AG09319 (cell line): ENCODE measurements at regions not wholly inside any gene's neighbourhood (a gene's known extent, or its start where the extent isn't known, plus 50 kb on each side); places are given as distances from the start of the nearest gene placed in this dataset.

Experiments used
- DNase-seq: peaks from one replicate; pipeline ENCODE4 v3.0.0-alpha.2; 2010; ENCODE audit warnings: low read depth; ENCODE audit errors: extremely low read depth
- TF ChIP-seq, protein P1 (sequence below): IDR thresholded peaks from 2 replicates; pipeline ENCODE4 v1.5.1; 2011; ENCODE audit warnings: low read depth, mild to moderate bottlenecking, inconsistent platforms, low read length, moderate library complexity

DNA sequence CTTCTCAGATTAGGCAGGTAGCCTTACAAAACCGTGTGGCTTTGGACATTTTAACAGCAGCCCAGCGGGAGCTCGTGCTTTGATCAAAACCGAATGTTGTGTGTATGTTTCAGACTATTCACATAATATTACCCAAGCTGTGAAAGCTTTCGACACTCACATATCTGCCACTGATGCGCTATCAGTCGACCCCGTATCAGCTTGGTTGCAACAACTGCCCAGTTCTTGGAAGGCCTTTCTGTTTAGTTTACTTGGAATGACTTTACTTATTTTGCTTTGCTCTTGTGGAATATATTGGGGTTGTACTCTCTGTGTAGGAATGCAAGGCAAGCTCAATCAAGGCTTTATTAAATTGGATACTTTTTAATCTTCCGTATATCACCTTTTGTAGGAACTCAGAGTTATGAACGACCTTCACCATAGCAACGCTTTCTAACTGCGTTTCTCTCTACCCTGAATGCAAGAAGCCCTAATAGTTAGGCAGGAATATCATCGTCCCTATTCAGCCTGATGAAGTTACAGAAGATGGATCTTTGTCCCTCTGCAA lies 107.5 kb downstream of the GLUD2 start:
- TF ChIP-seq, protein P1, sequence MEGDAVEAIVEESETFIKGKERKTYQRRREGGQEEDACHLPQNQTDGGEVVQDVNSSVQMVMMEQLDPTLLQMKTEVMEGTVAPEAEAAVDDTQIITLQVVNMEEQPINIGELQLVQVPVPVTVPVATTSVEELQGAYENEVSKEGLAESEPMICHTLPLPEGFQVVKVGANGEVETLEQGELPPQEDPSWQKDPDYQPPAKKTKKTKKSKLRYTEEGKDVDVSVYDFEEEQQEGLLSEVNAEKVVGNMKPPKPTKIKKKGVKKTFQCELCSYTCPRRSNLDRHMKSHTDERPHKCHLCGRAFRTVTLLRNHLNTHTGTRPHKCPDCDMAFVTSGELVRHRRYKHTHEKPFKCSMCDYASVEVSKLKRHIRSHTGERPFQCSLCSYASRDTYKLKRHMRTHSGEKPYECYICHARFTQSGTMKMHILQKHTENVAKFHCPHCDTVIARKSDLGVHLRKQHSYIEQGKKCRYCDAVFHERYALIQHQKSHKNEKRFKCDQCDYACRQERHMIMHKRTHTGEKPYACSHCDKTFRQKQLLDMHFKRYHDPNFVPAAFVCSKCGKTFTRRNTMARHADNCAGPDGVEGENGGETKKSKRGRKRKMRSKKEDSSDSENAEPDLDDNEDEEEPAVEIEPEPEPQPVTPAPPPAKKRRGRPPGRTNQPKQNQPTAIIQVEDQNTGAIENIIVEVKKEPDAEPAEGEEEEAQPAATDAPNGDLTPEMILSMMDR: no peak
- DNase-seq: no peak

GRCh38 chrX:121160987-121161386 lies 113.6 kb downstream of the GLUD2 start:
- no peak for DNase-seq
- TF ChIP-seq, protein P1: no peak

- TF ChIP-seq, protein P1: no peak
Measured at GRCh38 chrX:121161501-121161933, 114.1 kb downstream of the GLUD2 start.

GRCh38 chrX:121163443-121163842 lies 116.0 kb downstream of the GLUD2 start:
- no peak for DNase-seq
- TF ChIP-seq, protein P1: no peak

More at GRCh38 chrX:121161501-121161933, 114.1 kb downstream of the GLUD2 start:
- DNase-seq: no peak

DNA sequence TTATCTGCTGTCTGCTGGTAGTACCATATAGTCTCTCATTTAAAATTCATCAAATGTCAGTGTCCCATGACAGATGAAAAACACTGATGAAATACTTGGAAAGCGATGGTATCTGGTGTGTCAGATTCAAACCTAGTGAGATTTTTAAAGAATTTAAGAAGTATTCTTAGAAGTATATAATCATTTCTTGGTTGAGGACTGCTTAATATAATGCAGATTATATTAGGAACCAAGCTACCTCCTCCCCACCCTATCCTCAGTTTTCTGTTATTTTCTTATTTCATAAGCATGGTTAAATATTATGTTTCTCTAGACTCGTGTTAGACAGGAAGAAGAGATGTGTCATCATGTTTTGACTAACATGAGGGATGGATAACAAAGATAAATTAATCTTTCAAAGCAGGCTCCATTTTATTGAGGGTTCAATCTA lies 118.5 kb downstream of the GLUD2 start:
- no peak for DNase-seq
- TF ChIP-seq, protein P1: no peak

- DNase-seq: no peak
- TF ChIP-seq, protein P1: no peak
Measured at GRCh38 chrX:121169099-121170035, 122.0 kb downstream of the GLUD2 start.

DNA sequence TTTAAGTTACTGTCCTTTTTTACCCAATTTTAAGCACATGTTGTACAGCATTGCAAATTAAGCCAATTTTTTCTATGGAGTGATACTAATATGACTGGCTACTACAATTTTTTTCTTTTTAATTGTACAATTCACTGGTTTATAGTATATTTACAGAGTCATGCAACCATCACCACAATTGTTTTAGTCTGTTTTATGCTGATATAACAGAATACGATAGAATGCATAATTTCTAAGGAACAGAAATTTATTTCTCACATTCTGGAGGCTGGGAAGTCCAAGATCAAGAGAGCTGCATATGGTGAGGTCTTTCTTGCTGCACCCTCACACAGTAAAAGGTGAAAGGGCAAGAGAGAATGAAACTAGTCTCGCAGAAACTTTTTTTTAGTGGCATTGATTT lies 125.3 kb downstream of the GLUD2 start:
- no peak for DNase-seq
- TF ChIP-seq, protein P1: no peak
